ENCODE measurements at regions not wholly inside any gene's neighbourhood (a gene's known extent, or its start where the extent isn't known, plus 50 kb on each side); places are given as distances from the start of the nearest gene placed in this dataset.

- ChIA-PET CTCF (no interaction called here), POLR2A (no interaction called here)
- H3K9me3 ChIP-seq = no peaks in the 10 kb centered on the region
- no peaks in the 10 kb centered on the region for H3K79me2 ChIP-seq (ENCODE audit: insufficient read depth)
- H3K27ac ChIP-seq (ENCODE audit: low read depth in 2 of 2, low read length in 1 of 2) = no peak overlapping the region; a peak in 1 of 4 replicates
- no peak for TF ChIP-seq YY1 (IDR thresholded peaks at IDR 0.05; ENCODE audit: low read depth)
- TF ChIP-seq MEF2A (IDR thresholded peaks at IDR 0.05; ENCODE audit: borderline replicate concordance, low read depth) = peak; percentile 89
- TF ChIP-seq NFIC (IDR thresholded peaks at IDR 0.05; ENCODE audit: borderline replicate concordance) = no peak
- TF ChIP-seq TEAD4 (IDR thresholded peaks at IDR 0.05; ENCODE audit: borderline replicate concordance, insufficient read depth) = no peak
- TF ChIP-seq RCOR1 (IDR thresholded peaks at IDR 0.05; ENCODE audit: low read length) = no peak
- TF ChIP-seq RXRA (IDR thresholded peaks at IDR 0.05; ENCODE audit: borderline replicate concordance, low read depth) = no peak
- peak; percentile 21; the same call in 1 of the 2 replicates for TF ChIP-seq FOSL2 (IDR thresholded peaks at IDR 0.05; ENCODE audit: borderline replicate concordance, low read depth)
- no peak for TF ChIP-seq GABPA (IDR thresholded peaks at IDR 0.05; ENCODE audit: low read depth)
- TF ChIP-seq RAD21 (IDR thresholded peaks at IDR 0.05; ENCODE audit: low read length) = no peak
- no peak for TF ChIP-seq USF2 (IDR thresholded peaks at IDR 0.05; ENCODE audit: borderline replicate concordance, low read depth, low read length)
- TF ChIP-seq JUND (IDR thresholded peaks at IDR 0.05) = peak; percentile 26; the same call in 1 of the 2 replicates
- peaks cover 6% of the 10 kb centered on the region; the same call in 1 of the 2 replicates for H3K27me3 ChIP-seq (ENCODE audit: insufficient read depth)
- H3K4me2 ChIP-seq = no peak overlapping the region
- no peak overlapping the region for H3K9ac ChIP-seq
- H3K9me2 ChIP-seq = no peaks in the 10 kb centered on the region
- no peaks in the 10 kb centered on the region for H4K20me1 ChIP-seq (ENCODE audit: insufficient read depth)
- H3K4me1 ChIP-seq (ENCODE audit: control insufficient read depth in 1 of 2, insufficient read depth in 2 of 2, low read depth in 1 of 2, low read length in 1 of 2) = no peaks in the 10 kb centered on the region; a peak in 1 of 4 replicates
- no peak overlapping the region for H3K4me3 ChIP-seq (ENCODE audit: low read depth in 2 of 2, low read length in 1 of 2)
- 6% methylated on average over 3 of the region's 3 CpGs for WGBS (ENCODE audit: low lambda C conversion rate)
- no peaks in the 10 kb centered on the region for H3K36me3 ChIP-seq (replicated peaks in 1 of 2; ENCODE audit: control insufficient read depth in 1 of 2, insufficient read depth in 2 of 2, low read length in 1 of 2)
- no peak for DNase-seq
- H3F3A ChIP-seq (replicated peaks; ENCODE audit: insufficient read depth) = peaks cover 3% of the 10 kb centered on the region
- H2AFZ ChIP-seq (ENCODE audit: low read depth) = no peak overlapping the region
These were observed 201.5 kb upstream of the SLC35G4 start for GRCh38 chr18:11407940-11408339.

- H3K4me3 ChIP-seq (ENCODE audit: low read depth in 2 of 2, low read length in 1 of 2) = no peak overlapping the region
- CTCF ChIA-PET = no interaction called here
- no peaks in the 10 kb centered on the region for H3K9me2 ChIP-seq
- H3K27me3 ChIP-seq (ENCODE audit: insufficient read depth) = no peaks in the 10 kb centered on the region; the same call in 1 of the 2 replicates
- H3K27ac ChIP-seq (ENCODE audit: low read depth in 2 of 2, low read length in 1 of 2) = no peak overlapping the region
- no peaks in the 10 kb centered on the region for H3K9me3 ChIP-seq
- no peak for TF ChIP-seq RCOR1 (IDR thresholded peaks at IDR 0.05; ENCODE audit: low read length)
- TF ChIP-seq RFX5 (IDR thresholded peaks at IDR 0.05; ENCODE audit: low read length) = no peak
- TF ChIP-seq FOXM1 (IDR thresholded peaks at IDR 0.05; ENCODE audit: low read depth) = no peak
- TF ChIP-seq IRF3 (IDR thresholded peaks at IDR 0.05; ENCODE audit: low read depth, low read length) = no peak
- TF ChIP-seq TAF1 (IDR thresholded peaks at IDR 0.05; ENCODE audit: borderline replicate concordance, low read depth, low read length) = no peak
- no peak for TF ChIP-seq GABPA (IDR thresholded peaks at IDR 0.05; ENCODE audit: low read depth)
- TF ChIP-seq FOXJ3 (CRISPR knock-in tag; IDR thresholded peaks at IDR 0.05) = no peak
- TF ChIP-seq RAD21 (IDR thresholded peaks at IDR 0.05; ENCODE audit: low read length) = no peak
- no peak for TF ChIP-seq CTCF (IDR thresholded peaks at IDR 0.05)
- no peak for TF ChIP-seq MXI1 (IDR thresholded peaks at IDR 0.05; ENCODE audit: low read depth, low read length)
- no peak for TF ChIP-seq RXRA (IDR thresholded peaks at IDR 0.05; ENCODE audit: borderline replicate concordance, low read depth)
- no peak for TF ChIP-seq EZH2phosphoT487 (IDR thresholded peaks at IDR 0.05; ENCODE audit: borderline replicate concordance, low read depth)
- no peak for TF ChIP-seq PBX3 (IDR thresholded peaks at IDR 0.05)
- no peak for TF ChIP-seq SIN3A (IDR thresholded peaks at IDR 0.05; ENCODE audit: borderline replicate concordance, low read depth, low read length)
- no peak for TF ChIP-seq YY1 (IDR thresholded peaks at IDR 0.05; ENCODE audit: low read depth)
- TF ChIP-seq POLR2AphosphoS5 (IDR thresholded peaks at IDR 0.05; ENCODE audit: low read depth, low read length) = no peak
- no peaks in the 10 kb centered on the region for H3F3A ChIP-seq (replicated peaks; ENCODE audit: insufficient read depth)
- no peaks in the 10 kb centered on the region; a peak in 1 of 4 replicates for H3K4me1 ChIP-seq (ENCODE audit: control insufficient read depth in 1 of 2, insufficient read depth in 2 of 2, low read depth in 1 of 2, low read length in 1 of 2)
- no peak overlapping the region for H3K4me2 ChIP-seq
- no peaks in the 10 kb centered on the region for H3K79me2 ChIP-seq (ENCODE audit: insufficient read depth)
- H3K36me3 ChIP-seq (replicated peaks in 1 of 2; ENCODE audit: control insufficient read depth in 1 of 2, insufficient read depth in 2 of 2, low read length in 1 of 2) = no peaks in the 10 kb centered on the region
- WGBS (ENCODE audit: low lambda C conversion rate) = 15% methylated on average over 5 of the region's 5 CpGs
- no peaks in the 10 kb centered on the region for H4K20me1 ChIP-seq (ENCODE audit: insufficient read depth)
- H3K9ac ChIP-seq = no peak overlapping the region
- H2AFZ ChIP-seq (ENCODE audit: low read depth) = no peak overlapping the region
- no peak for DNase-seq
- POLR2A ChIA-PET = no interaction called here
These were observed 203.6 kb upstream of the SLC35G4 start for GRCh38 chr18:11405804-11406203.
